HCT116 (cell line): ENCODE measurements at regions not wholly inside any gene's neighbourhood (a gene's known extent, or its start where the extent isn't known, plus 50 kb on each side); places are given as distances from the start of the nearest gene placed in this dataset.

Experiments
- ATAC-seq: fragments of 200-7000 bp; cut with Tn5 transposase; 2 replicates; pipeline ENCODE4 v1.9.1; 2020; ENCODE audit warnings: mild to moderate bottlenecking, moderate library complexity
- BruUV-seq: library from RNA; stranded (reverse); fragments of 400-500 nt; replicated peaks from 2 replicates; lab custom pipeline; 2021; lab: Mats Ljungman, UMichigan
- CTCF ChIA-PET: fragments of 300-600 bp; sonication (Branson Sonifier 250); formaldehyde crosslinking; loops from one replicate; lab custom pipeline; 2021; ENCODE audit warnings: antibody characterized with exemption; lab: Charles Lee
- POLR2A ChIA-PET: fragments of 300-600, 350-600 bp; sonication (Branson Sonifier 250); formaldehyde crosslinking; loops from one replicate; lab custom pipeline; 2021; ENCODE audit warnings: antibody characterized with exemption; lab: Charles Lee
- RAD21 ChIA-PET, 2 experiments: fragments of 300-600 bp; sonication (Branson Sonifier 250); formaldehyde crosslinking; loops; one replicate each; lab custom pipeline; 2023; ENCODE audit warnings: low total read pairs in 2 of 2; ENCODE audit not compliant: uncharacterized antibody in 2 of 2, unreplicated experiment in 2 of 2, low non-redundant PET in 1 of 2; lab: Charles Lee
- DNase-seq: peaks from one replicate; pipeline ENCODE4 v3.0.0-alpha.2; 2010; ENCODE audit warnings: low read depth, low spot score
- H2AFZ ChIP-seq: fragments of 200-600 bp; shearing (Covaris generic), sonication (generic); 2 replicates; pipeline ENCODE4 v1.6.1; 2017; ENCODE audit warnings: low read depth, mixed run types, mixed read lengths, antibody characterized with exemption, low read length; ENCODE audit not compliant: poor library complexity, severe bottlenecking
- H3K27ac ChIP-seq: 2 replicates; pipeline ENCODE4 v1.5.1; 2012; ENCODE audit warnings: low read depth, low read length
- H3K27me3 ChIP-seq: fragments of 200-600 bp; sonication (generic); 2 replicates; pipeline ENCODE4 v1.6.1; 2016; ENCODE audit warnings: mixed run types, low read length, mixed read lengths; ENCODE audit not compliant: insufficient read depth
- H3K36me3 ChIP-seq, 2 experiments: fragments of 200-500 bp in 1 of 2; fragments of 200-600 bp in 1 of 2; sonication (Bioruptor generic) in 1 of 2; sonication (generic) in 1 of 2; 2 replicates each; pipeline versions ENCODE4 v1.5.1 to v1.6.1; 2014 to 2016; ENCODE audit warnings: low read length in 2 of 2, inconsistent platforms in 1 of 2, mixed read lengths in 1 of 2, mixed run types in 1 of 2; ENCODE audit not compliant: insufficient read depth in 2 of 2, control insufficient read depth in 1 of 2
- H3K4me1 ChIP-seq, 2 experiments: fragments of 200-600 bp in 1 of 2; sonication (generic) in 1 of 2; 2 replicates each; pipeline versions ENCODE4 v1.5.1 to v1.6.1; 2012 to 2017; ENCODE audit warnings: low read length in 2 of 2, inconsistent platforms in 1 of 2, mild to moderate bottlenecking in 1 of 2, mixed read lengths in 1 of 2, mixed run types in 1 of 2, moderate library complexity in 1 of 2; ENCODE audit not compliant: insufficient read depth in 2 of 2, control insufficient read depth in 1 of 2
- H3K4me2 ChIP-seq: fragments of 200-600 bp; sonication (generic); 2 replicates; pipeline ENCODE4 v1.6.1; 2017; ENCODE audit warnings: mixed run types, low read length, mixed read lengths
- H3K4me3 ChIP-seq, 2 experiments: fragments of 200-600 bp in 1 of 2; sonication (generic) in 1 of 2; replicated peaks in 1 of 2; 2 replicates each; pipeline ENCODE4 v1.5.1; 2011 to 2016; ENCODE audit warnings: low read length in 2 of 2, control low read depth in 1 of 2, low read depth in 1 of 2, mild to moderate bottlenecking in 1 of 2, mixed read lengths in 1 of 2, mixed run types in 1 of 2
- H3K79me2 ChIP-seq: fragments of 200-600 bp; sonication (generic); 2 replicates; pipeline ENCODE4 v1.6.1; 2017; ENCODE audit warnings: mild to moderate bottlenecking, mixed run types, low read length, moderate library complexity, mixed read lengths; ENCODE audit not compliant: insufficient read depth
- H3K9ac ChIP-seq: fragments of 200-600 bp; sonication (generic); 2 replicates; pipeline ENCODE4 v1.6.1; 2016; ENCODE audit warnings: low read length, mixed read lengths
- H3K9me2 ChIP-seq: fragments of 200-600 bp; sonication (generic), shearing (Covaris generic); 2 replicates; pipeline ENCODE4 v1.6.1; 2017; ENCODE audit warnings: mixed run types, mild to moderate bottlenecking, moderate library complexity; ENCODE audit not compliant: insufficient read depth
- H3K9me3 ChIP-seq, 2 experiments: fragments of 200-500 bp in 1 of 2; fragments of 200-600 bp in 1 of 2; sonication (Bioruptor generic) in 1 of 2; sonication (generic) in 1 of 2; 2 replicates each; pipeline ENCODE4 v1.6.1; 2014 to 2017; ENCODE audit warnings: low read length in 2 of 2, mixed read lengths in 2 of 2, inconsistent platforms in 1 of 2, low read depth in 1 of 2, mild to moderate bottlenecking in 1 of 2, mixed run types in 1 of 2, moderate library complexity in 1 of 2; ENCODE audit not compliant: control insufficient read depth in 1 of 2, insufficient read depth in 1 of 2
- H4K20me1 ChIP-seq: fragments of 200-600 bp; sonication (generic), shearing (Covaris generic); 2 replicates; pipeline ENCODE4 v1.6.1; 2017; ENCODE audit warnings: mixed run types, mild to moderate bottlenecking, moderate library complexity; ENCODE audit not compliant: insufficient read depth
- ATF3 ChIP-seq: IDR thresholded peaks from 2 replicates; pipeline ENCODE4 v1.6.1; 2012
- EGR1 ChIP-seq: IDR thresholded peaks from 2 replicates; pipeline ENCODE4 v1.6.1; 2012; ENCODE audit warnings: low read depth
- JUND ChIP-seq: IDR thresholded peaks from 2 replicates; pipeline ENCODE4 v1.6.1; 2012
- RAD21 ChIP-seq: IDR thresholded peaks from 2 replicates; pipeline ENCODE4 v1.6.1; 2012; ENCODE audit warnings: low read depth, mild to moderate bottlenecking
- SRF ChIP-seq: IDR thresholded peaks from 2 replicates; pipeline ENCODE4 v1.6.1; 2012; ENCODE audit warnings: low read depth
- ZNF274 ChIP-seq: fragments of 200-500 bp; sonication (Bioruptor generic); IDR thresholded peaks from 2 replicates; pipeline ENCODE4 v1.6.1; 2014; ENCODE audit warnings: mild to moderate bottlenecking, low read depth, low read length, inconsistent platforms
- intact Hi-C: fragments of 100-400 bp; cut with micrococcal nuclease; formaldehyde crosslinking; loops from 2 replicates; pipeline ENCODE4 v1.10.0; 2022

GRCh38 chr5:38772471-38772870 is 73.3 kb upstream of the OSMR start:
- Histone ChIP-seq H4K20me1 (no peaks in the 10 kb centered on the region), H3K9ac (no peak overlapping the region)
- DNase-seq (no peak), ATAC-seq (no peak)
- TF ChIP-seq EGR1, result no peak
- no peak for TF ChIP-seq ZNF274
- no peak for TF ChIP-seq JUND
- TF ChIP-seq RAD21, result no peak
- TF ChIP-seq, all 23 proteins: peak for 0
- Histone ChIP-seq H3K36me3 (no peaks in the 10 kb centered on the region), H2AFZ (no peak overlapping the region), H3K4me1 (no peaks in the 10 kb centered on the region), H3K4me3 (no peak overlapping the region), H3K27me3 (0 out of 2 replicates have a peak, but pooled peaks cover 3% of the 10 kb centered on the region), H3K9me2 (no peaks in the 10 kb centered on the region), H3K79me2 (no peaks in the 10 kb centered on the region), H3K27ac (no peak overlapping the region), H3K9me3 (no peaks in the 10 kb centered on the region), H3K4me2 (no peak overlapping the region)
- RAD21 ChIA-PET, result no interaction called here
- intact Hi-C loops, result no loop called here
- CTCF ChIA-PET, result no interaction called here
- POLR2A ChIA-PET, result no interaction called here
- no TSS peak for BruUV-seq

DNA sequence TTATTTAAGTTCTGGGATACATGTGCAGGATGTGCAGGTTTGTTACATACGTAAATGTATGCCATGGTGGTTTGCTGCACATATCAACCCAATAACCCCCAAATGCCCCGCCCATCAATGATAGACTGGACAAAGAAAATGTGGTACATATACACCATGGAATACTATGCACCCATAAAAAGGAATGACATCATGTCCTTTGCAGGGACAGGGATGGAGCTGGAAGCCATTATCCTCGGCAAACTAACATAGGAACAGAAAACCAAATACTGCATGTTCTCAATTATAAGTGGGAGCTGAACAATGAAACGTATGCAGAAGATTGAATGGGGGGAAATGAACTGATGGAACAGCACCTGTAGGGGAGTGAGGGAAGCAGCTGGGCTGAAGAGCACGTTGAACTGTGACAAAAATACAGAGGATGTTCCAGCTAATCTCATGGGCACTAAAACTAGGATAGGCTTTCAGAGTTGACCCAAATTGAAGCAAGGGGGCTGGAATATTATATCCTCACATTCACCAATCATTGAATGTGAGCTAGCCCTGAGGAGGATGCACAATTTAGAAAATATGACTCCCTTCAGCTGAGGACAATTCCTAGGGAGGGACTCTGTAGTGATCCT is 70.5 kb upstream of the OSMR start:
- H3K9ac ChIP-seq, result no peak overlapping the region
- POLR2A ChIA-PET, result no interaction called here
- no TSS peak for BruUV-seq
- ATAC-seq, result no peak
- TF ChIP-seq EGR1, result no peak
- no peak for TF ChIP-seq ATF3
- TF ChIP-seq SRF, result no peak
- TF ChIP-seq, all 23 proteins: peak for 0
- no peaks in the 10 kb centered on the region for H3K4me1 ChIP-seq
- ChIA-PET CTCF (no interaction called here), RAD21 (no interaction called here)
- no peaks in the 10 kb centered on the region for H4K20me1 ChIP-seq
- H3K36me3 ChIP-seq, result no peaks in the 10 kb centered on the region
- H3K9me2 ChIP-seq, result no peaks in the 10 kb centered on the region
- no peak overlapping the region for H2AFZ ChIP-seq
- intact Hi-C loops, result no loop called here
- H3K27me3 ChIP-seq, result 0 out of 2 replicates have a peak, but pooled peaks cover 3% of the 10 kb centered on the region
- no peak overlapping the region for H3K4me2 ChIP-seq
- no peak overlapping the region for H3K4me3 ChIP-seq
- no peak overlapping the region for H3K27ac ChIP-seq
- DNase-seq, result no peak
- no peaks in the 10 kb centered on the region for H3K79me2 ChIP-seq
- H3K9me3 ChIP-seq, result no peaks in the 10 kb centered on the region
